Endothelial cell of umbilical vein (primary cell): ENCODE measurements at regions not wholly inside any gene's neighbourhood (a gene's known extent, or its start where the extent isn't known, plus 50 kb on each side); places are given as distances from the start of the nearest gene placed in this dataset.

ENCODE experiments used
- BruUV-seq: library from RNA; stranded (reverse); fragments of 400-500 nt; replicated peaks from 2 replicates; lab custom pipeline; 2021; lab: Mats Ljungman, UMichigan
- CTCF ChIA-PET: fragments of 300-600, 350-600 bp; sonication (Branson Sonifier 250); formaldehyde crosslinking; loops from one replicate; lab custom pipeline; 2021; ENCODE audit warnings: antibody characterized with exemption, inconsistent platforms; lab: Charles Lee
- POLR2A ChIA-PET: fragments of 300-600, 350-600 bp; sonication (Branson Sonifier 250); formaldehyde crosslinking; loops from one replicate; lab custom pipeline; 2021; ENCODE audit warnings: antibody characterized with exemption, inconsistent platforms; lab: Charles Lee
- DNase-seq: peaks from one replicate; pipeline ENCODE4 v3.0.0-alpha.2; 2011; ENCODE audit warnings: low read depth, low spot score
- FAIRE-seq: peaks from 2 replicates; lab custom pipeline; 2011; peaks lifted over from hg19 to GRCh38; lab: Jason Lieb, UNC
- H2AFZ ChIP-seq: 2 replicates; pipeline ENCODE4 v1.6.0; 2012; ENCODE audit warnings: low read depth, low read length, control low read depth, inconsistent platforms
- H3K27ac ChIP-seq: 2 replicates; pipeline ENCODE4 v1.5.1; 2011; ENCODE audit warnings: low read depth, mild to moderate bottlenecking, control low read depth, low read length, moderate library complexity; ENCODE audit not compliant: insufficient read depth
- H3K27me3 ChIP-seq, 2 experiments: 2 replicates each; pipeline versions ENCODE4 v1.6.0 to v1.6.1; 2011; ENCODE audit warnings: low read length in 2 of 2, mixed read lengths in 1 of 2; ENCODE audit not compliant: control insufficient read depth in 2 of 2, insufficient read depth in 2 of 2
- H3K36me3 ChIP-seq, 2 experiments: 2 replicates in 1 of 2; 3 replicates in 1 of 2; pipeline ENCODE4 v1.5.1; 2011; ENCODE audit warnings: low read length in 2 of 2, mild to moderate bottlenecking in 1 of 2, moderate library complexity in 1 of 2; ENCODE audit not compliant: control insufficient read depth in 2 of 2, insufficient read depth in 2 of 2; ENCODE audit errors: extremely low read depth in 1 of 2
- H3K4me1 ChIP-seq: 3 replicates; pipeline ENCODE4 v1.5.1; 2011; ENCODE audit warnings: mild to moderate bottlenecking, low read length; ENCODE audit not compliant: control insufficient read depth, insufficient read depth; ENCODE audit errors: extremely low read depth
- H3K4me2 ChIP-seq: 2 replicates; pipeline ENCODE4 v1.6.1; 2011; ENCODE audit warnings: low read length, control low read depth, mixed read lengths; ENCODE audit not compliant: insufficient read depth
- H3K4me3 ChIP-seq, 3 experiments: fragments of 200-600 bp in 1 of 3; sonication (generic), shearing (Covaris generic) in 1 of 3; replicated peaks in 1 of 3; 2 replicates each; pipeline ENCODE4 v1.5.1; 2011 to 2016; ENCODE audit warnings: control low read depth in 3 of 3, low read length in 3 of 3, mild to moderate bottlenecking in 2 of 3, inconsistent platforms in 1 of 3, low read depth in 1 of 3, moderate library complexity in 1 of 3; ENCODE audit not compliant: insufficient read depth in 1 of 3
- H3K79me2 ChIP-seq: 2 replicates; pipeline ENCODE4 v1.6.0; 2012; ENCODE audit warnings: low read length, inconsistent platforms; ENCODE audit not compliant: control insufficient read depth, insufficient read depth
- H3K9ac ChIP-seq: replicated peaks from 2 replicates; pipeline ENCODE3; 2011; ENCODE audit warnings: low read length, control low read depth; ENCODE audit not compliant: insufficient read depth; ENCODE audit errors: extremely low read depth
- H3K9me1 ChIP-seq: replicated peaks from 3 replicates; pipeline ENCODE4 v1.6.0; 2011; ENCODE audit warnings: mild to moderate bottlenecking, low read length; ENCODE audit not compliant: control insufficient read depth, insufficient read depth; ENCODE audit errors: extremely low read depth
- H3K9me3 ChIP-seq: replicated peaks from 2 replicates; pipeline ENCODE4 v1.5.1; 2012; ENCODE audit warnings: low read length, inconsistent platforms; ENCODE audit not compliant: control insufficient read depth, insufficient read depth
- H4K20me1 ChIP-seq: replicated peaks from 2 replicates; pipeline ENCODE3; 2011; ENCODE audit warnings: mild to moderate bottlenecking, low read length; ENCODE audit not compliant: control insufficient read depth, insufficient read depth; ENCODE audit errors: extremely low read depth
- EZH2 ChIP-seq: IDR thresholded peaks from 2 replicates; pipeline ENCODE4 v1.6.1; 2012; ENCODE audit warnings: borderline replicate concordance, low read depth, mild to moderate bottlenecking, moderate library complexity, low read length, inconsistent platforms; ENCODE audit not compliant: severe bottlenecking
- FOS ChIP-seq: IDR thresholded peaks from 2 replicates; pipeline ENCODE4 v1.6.1; 2011; ENCODE audit warnings: mild to moderate bottlenecking, low read length, moderate library complexity, borderline replicate concordance; ENCODE audit not compliant: insufficient read depth
- GATA2 ChIP-seq: IDR thresholded peaks from 2 replicates; pipeline ENCODE4 v1.7.0; 2011; ENCODE audit warnings: low read depth, mild to moderate bottlenecking, moderate library complexity, mixed read lengths, low read length; ENCODE audit not compliant: insufficient read length, insufficient read depth
- JUN ChIP-seq: IDR thresholded peaks from 2 replicates; pipeline ENCODE4 v1.6.1; 2011; ENCODE audit warnings: borderline replicate concordance, low read depth; ENCODE audit not compliant: insufficient read length, insufficient read depth
- MYC ChIP-seq: IDR thresholded peaks from one replicate; pipeline ENCODE4 v1.6.1; 2011; ENCODE audit warnings: mild to moderate bottlenecking, low read depth, low read length
- POLR2A ChIP-seq: IDR thresholded peaks from 2 replicates; pipeline ENCODE4 v1.6.1; 2012; ENCODE audit warnings: low read depth, mild to moderate bottlenecking, control low read depth, low read length
- POLR2AphosphoS5 ChIP-seq: IDR thresholded peaks from 2 replicates; pipeline ENCODE4 v1.6.1; 2012; ENCODE audit warnings: low read depth, mild to moderate bottlenecking, control low read depth, low read length, moderate library complexity; ENCODE audit not compliant: insufficient read depth
- dilution Hi-C: fragments of 300-500 bp; cut with MboI; formaldehyde crosslinking; loops from one replicate; pipeline ENCODE4 v1.15.0; 2019; ENCODE audit warnings: low sequenced_read_pairs; ENCODE audit not compliant: extremely low pct_ligation_motif_present
- intact Hi-C: fragments of 100-400 bp; cut with micrococcal nuclease; formaldehyde crosslinking; loops from one replicate; pipeline ENCODE4 v1.10.0; 2022
- TF ChIP-seq, protein P1 (sequence below), 2 donors: IDR thresholded peaks; 1 replicate in 1 of 2; 2 replicates in 1 of 2; pipeline ENCODE4 v1.5.1; 2011; ENCODE audit warnings: low read length in 2 of 2, mild to moderate bottlenecking in 2 of 2, moderate library complexity in 2 of 2, control low read depth in 1 of 2, inconsistent platforms in 1 of 2, low read depth in 1 of 2; ENCODE audit not compliant: insufficient read depth in 1 of 2; ENCODE audit errors: extremely low read depth in 1 of 2
- TF ChIP-seq, protein P2 (sequence below): IDR thresholded peaks from 2 replicates; pipeline ENCODE4 v1.6.1; 2011; ENCODE audit not compliant: insufficient read depth, insufficient read length

GRCh38 chr1:117780687-117781475 lies 148.5 kb downstream of the GDAP2 start:
- no peaks in the 10 kb centered on the region for H3K36me3 ChIP-seq
- H4K20me1 ChIP-seq: no peaks in the 10 kb centered on the region
- CTCF ChIA-PET: interaction anchor here (0.7 to 1.9 kb wide), 3 partner anchors 10 to 115 kb away, joined by 3 to 7 read pairs (median 4); no protein-coding TSS in a partner anchor
- H3K27me3 ChIP-seq: peaks cover 10 to 21% of the 10 kb centered on the region in 2 experiments
- no peak overlapping the region for H3K27ac ChIP-seq
- no peaks in the 10 kb centered on the region for H3K9me1 ChIP-seq
- TF ChIP-seq FOS (no peak), POLR2A (no peak), GATA2 (no peak), JUN (no peak), POLR2AphosphoS5 (no peak), EZH2 (no peak), MYC (no peak)
- TF ChIP-seq, protein P1, sequence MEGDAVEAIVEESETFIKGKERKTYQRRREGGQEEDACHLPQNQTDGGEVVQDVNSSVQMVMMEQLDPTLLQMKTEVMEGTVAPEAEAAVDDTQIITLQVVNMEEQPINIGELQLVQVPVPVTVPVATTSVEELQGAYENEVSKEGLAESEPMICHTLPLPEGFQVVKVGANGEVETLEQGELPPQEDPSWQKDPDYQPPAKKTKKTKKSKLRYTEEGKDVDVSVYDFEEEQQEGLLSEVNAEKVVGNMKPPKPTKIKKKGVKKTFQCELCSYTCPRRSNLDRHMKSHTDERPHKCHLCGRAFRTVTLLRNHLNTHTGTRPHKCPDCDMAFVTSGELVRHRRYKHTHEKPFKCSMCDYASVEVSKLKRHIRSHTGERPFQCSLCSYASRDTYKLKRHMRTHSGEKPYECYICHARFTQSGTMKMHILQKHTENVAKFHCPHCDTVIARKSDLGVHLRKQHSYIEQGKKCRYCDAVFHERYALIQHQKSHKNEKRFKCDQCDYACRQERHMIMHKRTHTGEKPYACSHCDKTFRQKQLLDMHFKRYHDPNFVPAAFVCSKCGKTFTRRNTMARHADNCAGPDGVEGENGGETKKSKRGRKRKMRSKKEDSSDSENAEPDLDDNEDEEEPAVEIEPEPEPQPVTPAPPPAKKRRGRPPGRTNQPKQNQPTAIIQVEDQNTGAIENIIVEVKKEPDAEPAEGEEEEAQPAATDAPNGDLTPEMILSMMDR (IDR thresholded peaks at IDR 0.05; ENCODE audit: extremely low read depth in 1 of 2, insufficient read depth in 1 of 2, low read depth in 1 of 2, low read length in 2 of 2): no peak
- TF ChIP-seq, protein P2, sequence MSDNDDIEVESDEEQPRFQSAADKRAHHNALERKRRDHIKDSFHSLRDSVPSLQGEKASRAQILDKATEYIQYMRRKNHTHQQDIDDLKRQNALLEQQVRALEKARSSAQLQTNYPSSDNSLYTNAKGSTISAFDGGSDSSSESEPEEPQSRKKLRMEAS: no peak
- no peak overlapping the region for H3K4me3 ChIP-seq
- H3K4me2 ChIP-seq: no peak overlapping the region
- intact Hi-C loops: no loop called here
- no peak overlapping the region for H3K9ac ChIP-seq
- dilution Hi-C loops: no loop called here
- POLR2A ChIA-PET: no interaction called here
- H3K79me2 ChIP-seq: no peaks in the 10 kb centered on the region
- H3K9me3 ChIP-seq: no peaks in the 10 kb centered on the region
- no peaks in the 10 kb centered on the region for H3K4me1 ChIP-seq
- no peak for FAIRE-seq
- BruUV-seq: no TSS peak
- DNase-seq: no peak
- H2AFZ ChIP-seq: no peak overlapping the region
